Fibroblast of lung (primary cell): ENCODE measurements at regions not wholly inside any gene's neighbourhood (a gene's known extent, or its start where the extent isn't known, plus 50 kb on each side); places are given as distances from the start of the nearest gene placed in this dataset.

Experiments
- DNase-seq, 2 donors: peaks; one replicate each; pipeline versions ENCODE4 v3.0.0 to v3.0.0-alpha.2; 2010; ENCODE audit warnings: low read depth in 2 of 2
- H2AFZ ChIP-seq: 2 replicates; pipeline ENCODE4 v1.5.1; 2012; ENCODE audit warnings: low read length, control low read depth, inconsistent platforms
- H3K27ac ChIP-seq: 2 replicates; pipeline ENCODE4 v1.5.1; 2011; ENCODE audit warnings: low read length, control low read depth; ENCODE audit not compliant: insufficient read depth
- H3K27me3 ChIP-seq: 2 replicates; pipeline ENCODE4 v1.5.1; 2011; ENCODE audit warnings: mild to moderate bottlenecking, low read length; ENCODE audit not compliant: control insufficient read depth, insufficient read depth
- H3K36me3 ChIP-seq: 2 replicates; pipeline ENCODE4 v1.5.1; 2011; ENCODE audit warnings: low read length; ENCODE audit not compliant: control insufficient read depth, insufficient read depth
- H3K4me1 ChIP-seq: 2 replicates; pipeline ENCODE4 v1.5.1; 2011; ENCODE audit warnings: low read length; ENCODE audit not compliant: control insufficient read depth, insufficient read depth; ENCODE audit errors: extremely low read depth
- H3K4me2 ChIP-seq: 2 replicates; pipeline ENCODE4 v1.5.1; 2011; ENCODE audit warnings: low read length, control low read depth; ENCODE audit not compliant: insufficient read depth; ENCODE audit errors: extremely low read depth
- H3K4me3 ChIP-seq, 4 experiments: fragments of 200-600 bp in 1 of 4; sonication (generic) in 1 of 4; replicated peaks in 1 of 4; 2 replicates each; pipeline ENCODE4 v1.5.1; 2011 to 2016; ENCODE audit warnings: low read length in 4 of 4, low read depth in 3 of 4, mild to moderate bottlenecking in 3 of 4, control low read depth in 2 of 4, inconsistent platforms in 1 of 4, mixed read lengths in 1 of 4; ENCODE audit not compliant: insufficient read depth in 1 of 4; ENCODE audit errors: control extremely low read depth in 1 of 4
- H3K79me2 ChIP-seq: 2 replicates; pipeline ENCODE4 v1.5.1; 2012; ENCODE audit warnings: mild to moderate bottlenecking, low read length, inconsistent platforms; ENCODE audit not compliant: control insufficient read depth, insufficient read depth
- H3K9ac ChIP-seq: 2 replicates; pipeline ENCODE4 v1.5.1; 2011; ENCODE audit warnings: mild to moderate bottlenecking, low read length, control low read depth; ENCODE audit not compliant: insufficient read depth
- H3K9me3 ChIP-seq: 2 replicates; pipeline ENCODE4 v1.5.1; 2012; ENCODE audit warnings: low read depth, low read length; ENCODE audit not compliant: control insufficient read depth, insufficient read depth
- H4K20me1 ChIP-seq: 2 replicates; pipeline ENCODE4 v1.5.1; 2011; ENCODE audit warnings: low read length; ENCODE audit not compliant: control insufficient read depth, insufficient read depth; ENCODE audit errors: extremely low read depth
- EZH2 ChIP-seq: IDR thresholded peaks from 2 replicates; pipeline ENCODE4 v1.5.1; 2012; ENCODE audit warnings: low read length, control low read depth, mild to moderate bottlenecking; ENCODE audit errors: missing control alignments
- TF ChIP-seq, protein P1 (sequence below), 2 donors: IDR thresholded peaks in 1 of 2; conservative IDR thresholded peaks in 1 of 2; 1 replicate in 1 of 2; 2 replicates in 1 of 2; pipeline ENCODE4 v1.5.1; 2011 to 2012; ENCODE audit warnings: low read length in 2 of 2, control low read depth in 1 of 2, inconsistent platforms in 1 of 2, low read depth in 1 of 2, mild to moderate bottlenecking in 1 of 2

DNA sequence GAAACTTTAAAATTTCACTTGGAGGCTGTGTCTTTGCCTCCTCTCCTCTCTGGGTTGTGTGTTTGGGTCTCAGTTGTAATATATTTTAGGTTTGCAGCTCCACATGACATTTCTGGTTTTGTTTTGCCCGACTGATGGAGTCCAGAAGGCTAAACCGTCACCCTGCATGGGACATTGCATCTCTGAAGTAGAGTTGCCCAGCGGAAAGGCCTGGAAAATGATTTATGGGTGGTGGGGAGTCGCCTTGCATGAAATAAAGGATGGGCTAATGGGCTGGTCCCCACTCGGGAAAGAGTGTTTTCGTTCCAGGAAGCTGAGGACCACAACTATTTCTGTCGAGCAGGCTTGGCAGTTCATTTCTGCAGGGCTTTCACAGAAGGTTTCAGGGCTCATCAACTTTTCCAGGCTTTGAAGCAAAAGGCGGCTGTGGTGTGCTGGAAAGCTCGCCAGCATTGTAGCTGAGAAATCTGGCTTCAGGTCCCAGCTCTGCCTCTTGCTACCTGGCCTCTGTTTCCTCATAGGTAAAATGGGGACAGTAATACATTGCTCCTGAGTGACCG is 74.8 kb upstream of the GSC start:
- Histone ChIP-seq H3K4me1 (no peaks in the 10 kb centered on the region), H4K20me1 (no peaks in the 10 kb centered on the region), H3K27me3 (no peaks in the 10 kb centered on the region), H3K79me2 (no peaks in the 10 kb centered on the region), H3K4me2 (no peak overlapping the region), H2AFZ (no peak overlapping the region), H3K36me3 (no peaks in the 10 kb centered on the region), H3K4me3 (no peak overlapping the region), H3K9me3 (no peaks in the 10 kb centered on the region), H3K9ac (no peak overlapping the region), H3K27ac (no peak overlapping the region)
- DNase-seq = no peak
- TF ChIP-seq, protein P1, sequence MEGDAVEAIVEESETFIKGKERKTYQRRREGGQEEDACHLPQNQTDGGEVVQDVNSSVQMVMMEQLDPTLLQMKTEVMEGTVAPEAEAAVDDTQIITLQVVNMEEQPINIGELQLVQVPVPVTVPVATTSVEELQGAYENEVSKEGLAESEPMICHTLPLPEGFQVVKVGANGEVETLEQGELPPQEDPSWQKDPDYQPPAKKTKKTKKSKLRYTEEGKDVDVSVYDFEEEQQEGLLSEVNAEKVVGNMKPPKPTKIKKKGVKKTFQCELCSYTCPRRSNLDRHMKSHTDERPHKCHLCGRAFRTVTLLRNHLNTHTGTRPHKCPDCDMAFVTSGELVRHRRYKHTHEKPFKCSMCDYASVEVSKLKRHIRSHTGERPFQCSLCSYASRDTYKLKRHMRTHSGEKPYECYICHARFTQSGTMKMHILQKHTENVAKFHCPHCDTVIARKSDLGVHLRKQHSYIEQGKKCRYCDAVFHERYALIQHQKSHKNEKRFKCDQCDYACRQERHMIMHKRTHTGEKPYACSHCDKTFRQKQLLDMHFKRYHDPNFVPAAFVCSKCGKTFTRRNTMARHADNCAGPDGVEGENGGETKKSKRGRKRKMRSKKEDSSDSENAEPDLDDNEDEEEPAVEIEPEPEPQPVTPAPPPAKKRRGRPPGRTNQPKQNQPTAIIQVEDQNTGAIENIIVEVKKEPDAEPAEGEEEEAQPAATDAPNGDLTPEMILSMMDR (conservative IDR thresholded peaks at IDR 0.05 in 1 of 2, IDR thresholded peaks at IDR 0.05 in 1 of 2; ENCODE audit: low read depth in 1 of 2, low read length in 2 of 2) = no peak
- no peak for TF ChIP-seq EZH2

DNA sequence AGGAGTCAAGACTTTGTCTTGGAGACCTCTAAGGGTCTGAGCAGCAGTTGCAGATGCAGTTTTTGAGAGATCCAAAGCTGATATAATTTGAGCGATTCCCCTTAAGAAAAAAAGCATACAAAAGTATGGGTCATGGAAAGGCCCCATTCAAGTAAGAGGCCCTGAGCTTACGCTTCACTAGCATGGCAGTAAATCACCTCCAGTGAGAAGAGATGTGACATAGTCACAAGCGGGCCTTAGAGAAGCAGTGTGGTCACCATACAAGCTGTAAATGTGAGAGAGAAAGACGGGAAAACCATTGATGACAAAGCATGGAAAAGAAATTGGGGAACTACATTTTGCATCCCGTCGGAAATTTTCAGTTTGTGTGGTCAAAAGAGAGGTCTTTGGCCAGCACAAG is 70.6 kb upstream of the GSC start:
- H3K9me3 ChIP-seq = no peaks in the 10 kb centered on the region
- H3K79me2 ChIP-seq = no peaks in the 10 kb centered on the region
- no peak overlapping the region for H3K9ac ChIP-seq
- DNase-seq = no peak
- H3K36me3 ChIP-seq = no peaks in the 10 kb centered on the region
- no peak overlapping the region for H2AFZ ChIP-seq
- H4K20me1 ChIP-seq = no peaks in the 10 kb centered on the region
- no peaks in the 10 kb centered on the region for H3K4me1 ChIP-seq
- no peak for TF ChIP-seq EZH2
- TF ChIP-seq, protein P1 (conservative IDR thresholded peaks at IDR 0.05 in 1 of 2, IDR thresholded peaks at IDR 0.05 in 1 of 2; ENCODE audit: low read depth in 1 of 2, low read length in 2 of 2) = no peak
- H3K27ac ChIP-seq = no peak overlapping the region
- H3K27me3 ChIP-seq = no peaks in the 10 kb centered on the region
- no peak overlapping the region for H3K4me3 ChIP-seq
- H3K4me2 ChIP-seq = no peak overlapping the region

- H3K4me3 ChIP-seq = no peak overlapping the region
- no peak for TF ChIP-seq EZH2
- TF ChIP-seq, protein P1 (conservative IDR thresholded peaks at IDR 0.05 in 1 of 2, IDR thresholded peaks at IDR 0.05 in 1 of 2; ENCODE audit: low read depth in 1 of 2, low read length in 2 of 2) = no peak
- DNase-seq = no peak
- H3K79me2 ChIP-seq = no peaks in the 10 kb centered on the region
- no peak overlapping the region for H3K4me2 ChIP-seq
- H3K9ac ChIP-seq = no peak overlapping the region
- H3K4me1 ChIP-seq = no peaks in the 10 kb centered on the region
- H3K36me3 ChIP-seq = no peaks in the 10 kb centered on the region
- H3K27ac ChIP-seq = no peak overlapping the region
- no peak overlapping the region for H2AFZ ChIP-seq
- H3K9me3 ChIP-seq = no peaks in the 10 kb centered on the region
- H3K27me3 ChIP-seq = no peaks in the 10 kb centered on the region
- H4K20me1 ChIP-seq = no peaks in the 10 kb centered on the region
Observed at GRCh38 chr14:94839348-94839747, 69.4 kb upstream of the GSC start.
